ENCODE measurements at regions not wholly inside any gene's neighbourhood (a gene's known extent, or its start where the extent isn't known, plus 50 kb on each side); places are given as distances from the start of the nearest gene placed in this dataset.

DNA sequence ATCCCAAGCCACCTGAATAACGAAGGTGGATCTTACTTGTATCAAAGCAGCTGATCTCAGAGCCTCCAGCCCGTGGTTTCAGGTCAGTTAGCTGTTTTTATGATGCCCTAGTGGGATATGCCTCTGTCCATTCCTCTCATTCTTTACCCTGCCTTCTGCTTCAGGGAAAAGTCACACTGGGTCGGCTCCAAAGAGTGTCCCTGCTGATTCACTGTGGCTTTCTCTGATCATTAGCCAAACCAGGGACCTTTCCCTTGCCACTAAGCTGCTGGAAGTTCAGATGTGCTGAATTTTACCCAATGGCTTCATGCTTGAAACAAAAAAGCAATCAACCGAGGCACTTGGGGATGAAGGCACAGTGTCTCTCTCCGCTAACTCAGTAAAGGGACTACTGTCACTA, 170.2 kb upstream of the SALL1 start:
- no peak for DNase-seq (ENCODE audit: low read depth)

DNA sequence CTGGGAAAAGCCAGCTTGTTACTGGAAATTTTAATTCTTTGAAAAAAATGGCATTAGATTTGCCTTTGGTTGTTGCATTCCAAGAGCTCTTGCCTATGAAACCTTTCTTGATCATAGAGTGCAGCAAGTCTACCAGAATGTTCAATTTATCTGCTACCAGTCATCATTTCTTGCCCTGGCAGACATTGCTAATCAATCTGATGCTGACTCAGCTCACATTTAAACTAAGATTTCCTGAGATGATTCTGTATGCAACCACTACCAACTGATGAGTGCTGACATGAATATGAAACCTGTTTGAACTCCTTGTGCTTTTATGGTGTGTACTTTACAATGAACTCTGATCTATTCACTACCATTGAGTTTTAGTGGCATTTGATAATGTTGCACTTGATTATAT, 166.5 kb upstream of the SALL1 start:
- DNase-seq (ENCODE audit: low read depth) = no peak

DNA sequence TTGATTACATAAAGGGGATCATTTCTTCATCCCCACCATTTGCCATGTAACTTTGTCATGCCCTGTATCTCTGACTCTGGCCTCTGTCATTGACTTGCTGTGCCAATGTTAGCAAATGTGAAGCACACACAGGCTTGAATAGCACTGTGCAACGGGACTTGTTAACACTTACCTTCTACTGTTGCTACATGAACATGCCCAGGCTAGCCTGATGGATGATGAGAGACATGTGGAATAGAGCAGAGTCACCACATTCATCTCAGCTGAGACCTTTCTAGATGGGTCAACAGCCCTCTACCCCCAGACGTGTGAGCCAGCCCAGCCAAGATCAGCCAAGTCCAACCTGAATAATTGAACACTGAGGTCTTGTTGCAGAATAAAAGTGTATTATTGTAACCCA, 162.1 kb upstream of the SALL1 start:
- no peak for DNase-seq (ENCODE audit: low read depth)

DNA sequence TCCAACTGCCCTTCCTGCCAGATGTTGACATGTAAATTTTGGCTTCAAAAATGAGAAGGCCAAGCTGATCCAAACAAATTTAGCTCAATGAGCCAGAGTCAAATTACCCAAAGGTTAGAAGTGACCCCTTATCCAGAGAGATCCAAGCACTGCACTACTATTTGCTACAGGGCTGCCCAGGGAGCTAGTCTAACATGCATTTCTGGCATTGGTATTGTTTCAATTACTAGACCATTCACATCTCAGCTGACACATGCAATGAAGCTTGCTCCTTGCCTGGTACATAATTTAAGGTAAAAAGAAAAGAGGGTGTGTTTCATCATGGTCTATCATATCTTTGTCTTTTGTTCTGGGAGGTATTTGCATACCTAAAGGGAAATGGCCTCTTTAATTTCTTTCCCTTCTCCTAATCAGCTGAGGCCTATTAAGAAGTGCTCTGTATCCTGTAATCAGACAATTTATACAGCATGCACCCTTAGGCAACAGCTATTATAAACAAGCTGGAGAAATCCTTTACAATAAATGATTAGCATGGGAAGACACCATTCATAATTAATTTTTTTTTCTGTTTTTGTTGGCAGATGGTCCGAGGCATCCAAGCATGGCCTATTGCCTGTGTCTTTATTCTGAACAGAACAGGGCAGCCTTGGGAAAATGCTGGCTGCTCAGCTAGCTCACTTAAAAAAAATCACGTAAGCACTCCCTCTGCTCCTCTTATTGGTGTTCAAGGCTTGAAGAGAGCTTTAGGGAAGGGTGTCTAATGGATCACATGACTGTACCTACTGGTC, 161.5 kb upstream of the SALL1 start:
- DNase-seq (ENCODE audit: low read depth) = no peak

DNA sequence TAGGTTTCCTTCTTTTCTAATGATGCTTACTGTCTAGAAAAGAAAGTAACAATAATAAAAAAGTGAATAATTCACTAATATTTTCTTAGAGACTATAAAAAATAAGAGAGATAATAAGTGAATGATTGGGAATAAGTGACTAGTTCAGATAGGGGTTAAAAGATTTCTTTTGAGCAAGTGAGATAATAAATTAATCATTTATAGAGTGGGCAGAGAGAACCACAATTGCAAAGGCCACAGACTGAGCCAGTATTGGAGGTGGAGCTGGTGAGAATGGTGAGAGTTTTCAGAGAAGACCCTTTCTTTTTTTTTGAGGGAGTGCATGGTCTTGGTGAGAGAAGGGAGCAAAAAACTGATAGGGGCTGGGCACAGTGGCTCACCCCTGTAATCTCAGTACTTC, 159.1 kb upstream of the SALL1 start:
- no peak for DNase-seq (ENCODE audit: low read depth)

DNA sequence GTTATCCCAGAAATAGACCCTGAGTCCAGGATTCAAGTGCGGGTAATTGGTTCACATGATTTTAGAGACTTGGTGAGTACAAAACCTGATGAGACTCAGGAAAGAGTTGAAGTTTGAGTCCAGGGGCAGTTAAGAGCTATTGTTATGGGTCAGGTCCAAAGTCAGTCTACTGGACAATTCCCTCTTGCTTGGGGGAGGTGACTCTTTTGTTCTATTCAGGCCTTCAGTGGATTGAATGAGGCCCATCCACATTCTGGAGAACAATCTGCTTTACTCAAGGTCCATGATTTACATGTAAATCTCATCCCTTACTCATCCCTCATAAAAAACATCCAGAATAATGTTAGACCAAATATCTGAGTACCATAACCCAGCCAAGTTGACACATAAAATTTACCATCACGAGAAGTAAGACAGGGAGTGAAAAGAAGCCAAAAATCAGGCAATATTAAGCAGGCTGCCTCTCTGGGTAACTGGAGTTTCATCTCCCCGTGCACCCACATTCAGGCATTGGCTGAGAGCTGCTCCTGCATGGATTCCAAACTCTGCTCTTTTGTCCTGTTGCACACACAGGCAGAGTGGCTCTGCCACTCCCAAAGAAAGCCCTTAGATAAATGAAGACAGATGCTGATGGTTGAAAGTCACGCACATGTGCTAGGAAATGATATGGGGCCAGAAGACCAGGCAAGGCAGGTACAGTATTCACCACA, 156.0 kb upstream of the SALL1 start:
- DNase-seq (ENCODE audit: low read depth) = no peak

DNA sequence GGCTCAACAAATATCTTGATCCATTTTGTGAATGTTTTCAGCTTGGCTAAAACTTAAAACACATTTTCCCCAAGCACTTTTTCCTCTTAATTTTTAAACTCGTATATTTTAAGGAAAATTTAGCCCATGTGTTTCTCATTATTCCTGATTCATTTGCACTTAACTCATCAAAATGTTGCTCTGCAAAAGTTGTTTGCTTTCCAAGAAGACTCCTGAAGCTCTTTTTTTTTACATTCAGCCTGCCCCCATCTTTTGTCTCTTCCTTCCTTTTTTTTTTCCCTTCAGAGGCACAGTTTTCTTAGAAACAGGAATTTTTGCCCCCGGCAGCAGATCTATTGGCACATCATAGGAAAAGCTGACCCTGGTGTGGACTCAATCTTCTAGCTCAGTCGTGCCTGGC, 155.0 kb upstream of the SALL1 start:
- peak; percentile 41 for DNase-seq (ENCODE audit: low read depth)

DNA sequence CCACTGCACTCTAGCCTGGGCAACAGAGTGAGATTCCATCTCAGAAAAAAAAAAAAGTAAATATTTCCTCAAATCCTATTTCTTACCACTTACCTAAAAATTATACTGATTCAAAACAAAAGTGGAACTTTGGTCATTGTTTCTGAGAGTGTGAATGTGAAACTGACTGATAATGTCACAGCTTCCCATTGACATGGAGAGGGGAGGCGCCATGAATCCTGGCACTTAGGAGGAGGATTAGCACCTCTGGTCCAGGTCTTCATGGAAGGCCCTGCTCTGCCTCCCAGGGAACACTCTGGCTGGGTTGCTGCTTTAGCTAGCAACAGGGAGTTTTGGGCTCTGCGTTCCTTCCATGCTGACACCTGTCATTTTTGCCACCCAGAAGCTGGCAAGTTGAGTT, 154.3 kb upstream of the SALL1 start:
- DNase-seq (ENCODE audit: low read depth) = no peak

DNA sequence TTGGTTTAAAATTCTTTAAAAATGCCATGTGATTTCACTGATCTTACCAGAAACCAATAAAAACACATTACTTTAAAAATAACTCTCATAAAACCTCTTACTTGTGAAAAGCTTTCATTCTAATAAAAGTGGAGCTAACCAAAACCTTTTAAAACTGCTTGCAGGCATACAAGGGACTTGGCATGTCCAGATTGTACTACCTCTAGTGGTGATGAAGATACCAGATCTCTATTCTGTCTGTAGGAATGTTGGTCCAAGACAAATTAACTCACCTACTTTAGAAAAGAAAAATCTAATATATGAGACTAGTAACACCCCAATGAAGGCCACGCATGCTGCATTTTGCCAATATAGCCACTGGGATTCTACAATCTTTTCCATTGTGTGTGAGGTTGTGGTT, 151.0 kb upstream of the SALL1 start:
- no peak for DNase-seq (ENCODE audit: low read depth)

DNA sequence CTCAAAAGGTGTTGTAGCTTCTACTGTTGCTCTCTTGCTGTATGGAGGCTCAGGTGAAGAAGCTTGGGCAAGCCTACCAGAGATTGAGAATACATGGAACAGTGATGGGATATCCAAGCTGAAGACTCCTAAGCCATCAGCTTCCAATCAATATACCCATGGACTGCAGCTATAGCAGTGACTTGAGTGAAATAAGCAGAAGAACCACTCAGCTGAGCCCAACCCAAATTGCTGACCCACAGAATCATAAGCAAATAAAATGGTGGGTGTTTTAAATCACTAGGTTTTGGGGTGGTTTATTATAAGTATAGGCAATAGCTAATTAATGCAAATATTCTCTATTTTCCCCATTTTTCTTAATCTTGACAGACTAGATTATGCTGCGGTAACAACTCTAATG, 147.7 kb upstream of the SALL1 start:
- no peak for DNase-seq (ENCODE audit: low read depth)

DNA sequence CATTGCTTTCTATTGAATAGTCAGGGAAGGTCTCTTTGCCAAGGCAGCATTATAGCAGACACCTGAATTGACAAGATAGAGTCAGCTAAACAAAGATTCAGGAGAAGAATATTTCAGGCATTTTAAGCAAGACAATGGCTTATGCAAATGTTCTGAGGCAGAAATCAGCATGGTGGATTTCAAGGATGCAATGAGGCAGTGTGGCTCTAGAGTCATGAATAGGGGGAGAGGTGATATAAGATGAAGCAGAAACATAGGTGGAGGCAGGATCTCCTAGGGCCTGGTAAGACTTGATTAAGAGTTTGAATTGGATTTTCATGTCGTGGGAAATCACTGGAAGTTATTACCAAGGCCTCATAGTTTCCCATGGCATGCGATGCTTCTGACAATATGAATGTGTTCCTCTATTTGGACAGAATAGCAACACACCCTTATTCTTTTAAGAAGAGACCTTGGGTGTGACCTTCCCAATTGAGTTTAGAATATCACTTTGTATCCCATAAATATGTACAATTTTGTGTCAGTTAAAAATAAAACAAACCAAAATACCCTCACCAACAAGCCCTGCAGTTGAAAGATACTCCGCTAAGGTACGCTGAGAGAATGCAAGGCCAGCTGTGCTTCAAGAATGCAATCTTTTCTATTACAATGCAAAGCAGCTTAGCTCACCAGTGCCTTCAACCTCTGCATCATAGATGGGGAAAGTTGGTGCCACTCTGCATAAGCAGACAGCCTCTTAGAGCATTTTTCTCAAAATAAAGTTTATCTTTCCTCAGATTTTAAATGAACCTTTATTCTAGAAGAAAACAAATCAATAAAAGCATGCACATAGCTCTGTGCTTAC, 139.6 kb upstream of the SALL1 start:
- no peak for DNase-seq (ENCODE audit: low read depth)

DNA sequence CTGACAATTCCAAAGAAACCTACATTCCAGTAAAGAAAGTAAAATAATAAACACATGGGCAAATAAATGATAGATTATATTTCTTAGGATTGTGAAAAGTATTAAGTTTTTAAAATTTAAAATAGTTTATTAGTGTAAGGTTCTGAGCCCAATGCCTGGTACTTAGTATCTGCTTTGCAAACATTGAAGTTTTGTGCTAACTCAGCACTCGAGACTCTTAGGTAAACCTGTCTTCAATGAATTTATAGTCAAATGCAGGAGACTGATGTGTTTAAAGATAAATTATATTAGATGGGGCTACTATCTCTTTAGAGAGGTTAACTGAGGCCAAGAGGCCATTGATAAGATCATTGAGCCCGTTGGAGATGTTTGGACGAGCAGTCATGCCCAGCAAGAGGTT, 138.3 kb upstream of the SALL1 start:
- no peak for DNase-seq (ENCODE audit: low read depth)

DNA sequence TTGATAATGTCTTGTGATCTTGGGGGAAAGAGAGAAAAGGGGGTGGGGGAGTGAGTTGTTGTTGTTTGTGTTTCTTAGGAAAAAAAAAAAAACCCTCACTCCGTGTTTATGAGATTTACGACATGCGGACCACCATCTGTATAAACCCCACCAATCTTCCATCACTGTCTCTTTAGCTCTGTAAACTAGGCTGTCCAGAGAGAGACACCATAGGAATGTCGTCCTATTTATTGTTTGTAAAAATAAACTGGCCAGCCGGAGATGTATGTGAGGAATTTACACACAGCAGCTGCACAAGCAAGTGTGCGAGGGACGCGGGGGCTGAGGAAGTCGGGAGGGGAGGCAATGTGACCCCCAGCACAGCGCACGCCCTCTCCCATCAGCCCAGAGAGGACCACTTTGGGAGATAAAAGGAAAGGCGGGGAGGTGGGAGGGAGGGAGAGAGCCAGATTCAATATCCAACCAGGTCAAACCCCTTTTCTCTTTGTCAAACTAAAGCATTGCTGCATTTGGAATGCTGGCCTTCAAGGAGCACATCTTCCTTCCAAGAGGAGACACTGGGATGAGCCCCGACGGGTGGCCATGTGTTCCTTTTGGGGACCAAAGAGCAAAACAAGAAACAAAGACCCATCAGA, 136.2 kb upstream of the SALL1 start:
- no peak for DNase-seq (ENCODE audit: low read depth)

DNA sequence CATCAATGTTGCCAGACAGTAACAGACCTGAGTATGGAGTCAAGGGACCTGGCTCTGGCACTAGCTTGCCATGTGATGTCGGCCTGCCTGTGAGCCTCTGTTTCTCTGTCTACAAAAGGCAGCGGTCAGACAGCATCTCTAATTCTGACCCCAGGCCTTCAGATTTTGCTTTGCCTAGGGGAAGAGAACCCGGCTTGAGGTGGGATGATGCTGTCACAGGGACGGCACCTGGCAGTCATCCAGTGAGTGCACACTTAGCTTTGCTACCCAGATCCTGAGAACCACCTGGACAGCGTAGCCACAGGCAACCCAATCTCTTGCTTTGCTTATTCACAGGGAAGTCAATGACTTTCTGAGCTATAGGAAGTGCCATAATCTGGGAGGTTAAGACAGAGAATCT, 135.2 kb upstream of the SALL1 start:
- no peak for DNase-seq (ENCODE audit: low read depth)

DNA sequence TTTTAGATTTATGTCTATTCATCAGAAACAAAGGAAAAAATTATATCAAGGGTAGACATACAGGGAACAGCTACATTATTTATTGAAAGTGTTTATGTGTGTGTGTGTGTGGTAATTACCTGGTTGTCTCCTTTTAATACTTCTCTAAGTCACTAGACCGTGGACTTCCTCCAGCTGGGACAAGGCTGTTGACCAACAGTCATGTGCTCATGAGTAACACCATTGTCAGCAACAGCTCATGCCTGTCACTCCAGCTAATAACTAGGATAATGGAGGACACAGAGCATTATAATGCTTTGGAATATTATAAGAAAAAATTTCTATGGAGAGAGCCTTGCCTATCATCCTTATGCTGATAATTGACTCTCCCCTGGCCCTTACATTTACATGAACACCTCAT, 125.3 kb upstream of the SALL1 start:
- DNase-seq (ENCODE audit: low read depth) = no peak

DNA sequence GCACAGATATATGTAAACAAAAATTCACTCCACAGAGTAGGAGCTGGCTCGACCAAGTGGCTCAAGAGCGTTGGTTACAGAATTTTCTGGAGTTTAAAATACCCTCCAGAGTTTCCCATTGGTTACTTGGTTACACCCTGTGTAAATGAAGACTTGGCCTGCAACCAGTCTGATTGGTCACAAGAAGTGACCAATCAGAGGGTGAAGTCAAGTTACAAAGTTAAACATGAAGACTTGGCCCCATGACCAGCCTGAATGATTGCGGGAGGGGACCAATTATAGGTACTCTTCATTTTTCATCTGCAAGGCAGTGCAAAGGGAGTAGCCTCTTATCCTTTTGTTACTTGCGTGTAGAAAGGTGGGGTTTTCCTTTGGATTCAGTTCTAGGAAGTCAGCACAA, 121.3 kb upstream of the SALL1 start:
- DNase-seq (ENCODE audit: low read depth) = no peak

DNA sequence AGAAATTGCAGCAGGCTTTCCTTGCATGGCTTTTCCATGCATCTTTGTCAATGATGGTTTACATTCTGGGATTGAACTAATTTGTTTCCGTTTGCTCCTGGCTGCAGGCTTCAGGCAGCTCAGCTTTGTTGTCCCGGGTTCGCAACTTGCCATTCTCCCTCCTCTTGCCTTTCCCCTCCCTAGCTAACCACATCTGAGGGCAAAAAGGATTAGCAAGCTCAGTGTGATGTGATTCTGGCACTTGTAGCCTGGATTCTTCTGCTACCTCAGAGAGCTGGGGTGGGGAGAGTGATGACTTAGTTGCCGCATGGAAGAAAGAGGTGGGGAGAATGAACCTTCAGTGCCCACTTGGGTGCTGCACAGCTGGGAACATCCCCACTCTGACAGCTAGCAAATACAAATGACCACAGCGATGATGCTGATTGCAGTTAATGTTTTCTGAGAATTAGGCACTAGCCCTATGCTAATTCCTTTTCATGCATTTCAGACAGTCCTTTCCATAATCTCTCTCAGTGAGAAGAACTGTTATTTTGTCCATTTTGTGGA, 120.2 kb upstream of the SALL1 start:
- no peak for DNase-seq (ENCODE audit: low read depth)

DNA sequence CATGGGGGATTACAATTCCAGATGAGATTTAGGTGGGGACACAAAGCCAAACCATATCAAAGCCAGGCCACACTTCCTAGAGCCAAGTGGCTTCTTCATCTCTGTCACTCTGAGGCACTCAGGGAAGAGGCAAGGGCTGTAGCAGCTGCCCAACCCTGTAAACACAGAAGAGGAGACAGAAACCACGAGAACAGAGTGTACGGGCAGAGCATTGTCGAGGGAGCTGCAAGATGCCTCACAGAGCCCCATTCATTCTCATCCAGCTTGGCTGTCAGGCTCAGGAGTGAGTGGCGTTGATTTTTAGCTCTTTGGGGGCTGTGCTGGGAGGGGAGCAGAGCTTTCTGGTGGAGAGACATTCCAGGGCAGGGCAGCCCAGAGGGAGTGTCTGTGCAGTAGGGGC, 117.2 kb upstream of the SALL1 start:
- DNase-seq (ENCODE audit: low read depth) = no peak

DNA sequence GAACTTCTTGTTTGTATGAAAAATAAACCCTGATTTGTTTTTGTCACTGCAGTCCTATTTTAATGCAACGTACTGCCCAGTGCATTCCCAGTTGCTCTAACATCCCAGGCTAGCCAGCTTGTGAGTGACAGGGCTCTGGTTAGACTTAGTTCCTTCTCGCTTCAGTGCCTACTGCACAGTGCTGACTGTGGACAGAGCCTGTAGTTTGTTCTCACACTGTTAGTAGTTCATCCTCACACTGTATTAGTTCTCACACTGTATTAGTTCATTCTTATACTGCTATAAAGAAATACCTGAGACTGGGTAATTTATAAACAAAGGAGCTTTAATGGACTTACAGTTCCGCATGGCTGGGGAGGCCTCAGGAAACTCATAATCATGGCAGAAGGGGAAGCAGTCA, 116.6 kb upstream of the SALL1 start:
- no peak for DNase-seq (ENCODE audit: low read depth)

DNA sequence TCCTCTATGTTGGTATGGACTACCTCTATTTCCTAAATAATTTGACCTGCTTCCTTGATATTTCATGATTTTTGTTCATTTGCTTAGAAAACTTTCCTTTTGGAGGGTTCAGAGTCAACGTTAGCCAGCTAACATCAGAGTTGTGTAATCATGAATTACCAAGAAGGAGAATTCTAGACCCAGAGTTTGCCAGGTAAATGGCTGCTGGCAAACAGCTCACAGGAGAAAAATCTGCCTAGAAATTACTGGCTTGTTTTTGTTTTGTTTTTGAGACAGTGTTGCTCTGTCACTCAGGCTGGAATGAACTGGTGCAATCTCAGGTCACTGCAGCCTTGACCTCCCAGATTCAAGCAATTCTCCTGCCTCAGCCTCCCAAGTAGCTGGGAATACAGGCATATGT, 111.4 kb upstream of the SALL1 start:
- no peak for DNase-seq (ENCODE audit: low read depth)

DNA sequence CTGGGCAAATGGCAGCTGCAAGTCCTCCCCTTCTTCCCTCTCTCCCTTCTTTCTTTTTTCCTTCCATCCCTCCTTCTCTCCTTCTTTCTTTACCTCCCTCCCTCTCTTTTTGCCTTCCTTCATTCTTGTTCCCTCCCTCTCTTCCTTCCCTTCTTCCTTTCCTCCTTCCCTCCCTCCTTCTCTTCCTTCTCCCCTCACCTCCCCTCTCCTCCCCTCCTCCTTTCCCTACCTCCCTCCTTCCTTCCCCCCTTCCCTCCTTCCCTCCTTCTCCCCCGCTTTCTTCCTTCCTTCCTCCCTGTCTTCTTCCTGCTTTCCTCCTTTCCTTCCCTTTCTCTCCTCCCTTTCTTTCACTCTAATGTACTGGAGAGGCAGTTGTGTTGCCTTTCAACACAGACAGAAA, 110.8 kb upstream of the SALL1 start:
- no peak for DNase-seq (ENCODE audit: low read depth)

DNA sequence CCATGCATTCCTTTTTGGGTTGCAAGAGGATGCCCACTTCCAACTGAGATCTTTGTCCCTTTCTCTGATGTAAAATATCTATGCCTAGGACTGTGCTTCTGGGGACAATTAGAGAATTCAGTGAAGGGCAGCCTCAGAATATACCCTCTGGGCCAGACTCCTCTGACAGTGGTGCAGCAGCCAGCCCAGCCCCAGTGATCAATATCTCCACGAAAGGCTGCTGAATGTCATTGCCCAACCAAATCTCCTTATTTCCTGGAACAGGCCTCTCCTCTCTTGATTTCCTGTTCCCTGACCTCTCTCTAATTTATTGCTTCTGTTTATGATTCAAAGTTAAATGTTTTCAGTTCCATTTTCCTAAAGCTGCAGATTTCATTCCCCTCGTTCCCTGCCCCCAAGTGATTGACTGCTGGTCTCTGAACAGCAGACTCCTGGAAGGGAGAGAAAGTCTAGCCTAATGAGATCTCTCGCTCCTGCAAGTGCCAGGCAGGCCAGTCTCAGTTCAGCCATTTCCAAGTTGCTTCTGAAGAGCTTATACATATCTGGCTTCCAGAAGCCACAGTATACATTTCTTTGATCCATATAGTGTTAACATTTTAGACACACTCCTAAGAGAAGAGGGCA, 104.4 kb upstream of the SALL1 start:
- DNase-seq (ENCODE audit: low read depth) = no peak

Data from fibroblast of the conjunctiva (primary cell).